Mammary epithelial cell (primary cell): ENCODE measurements at regions not wholly inside any gene's neighbourhood (a gene's known extent, or its start where the extent isn't known, plus 50 kb on each side); places are given as distances from the start of the nearest gene placed in this dataset.

Experiments used
- CTCF ChIP-seq, 2 donors: IDR thresholded peaks in 1 of 2; conservative IDR thresholded peaks in 1 of 2; 2 replicates each; pipeline ENCODE4 v1.5.1; 2011 to 2012; ENCODE audit warnings: inconsistent platforms in 2 of 2, low read length in 2 of 2, mild to moderate bottlenecking in 2 of 2, control low read depth in 1 of 2, low read depth in 1 of 2; ENCODE audit not compliant: insufficient read depth in 1 of 2; ENCODE audit errors: extremely low read depth in 1 of 2
- EZH2 ChIP-seq: IDR thresholded peaks from 2 replicates; pipeline ENCODE4 v1.6.1; 2012; ENCODE audit warnings: low read length, inconsistent platforms, borderline replicate concordance

- TF ChIP-seq CTCF (conservative IDR thresholded peaks at IDR 0.05 in 1 of 2, IDR thresholded peaks at IDR 0.05 in 1 of 2; ENCODE audit: extremely low read depth in 1 of 2, insufficient read depth in 1 of 2, low read depth in 1 of 2, low read length in 2 of 2) (no peak), EZH2 (no peak)
Observed at GRCh38 chr2:71939588-71940535, 207.8 kb downstream of the CYP26B1 start.
